A549 (cell line): ENCODE measurements at regions not wholly inside any gene's neighbourhood (a gene's known extent, or its start where the extent isn't known, plus 50 kb on each side); places are given as distances from the start of the nearest gene placed in this dataset.

ENCODE experiments used
- CEBPB ChIP-seq, 2 experiments: fragments of >200 bp in 1 of 2; sonication (Bioruptor Twin) in 1 of 2; formaldehyde crosslinking in 1 of 2; IDR thresholded peaks; 2 replicates each; pipeline ENCODE4 v1.6.1; 2012 to 2016
- EP300 ChIP-seq, 2 experiments: fragments of >200 bp; sonication (Bioruptor Twin); formaldehyde crosslinking; IDR thresholded peaks; 2 replicates in 1 of 2; 3 replicates in 1 of 2; pipeline ENCODE4 v1.6.1; 2016 to 2017
- FOSB ChIP-seq: fragments of 250-450 bp; sonication (Bioruptor Pico); IDR thresholded peaks from 2 replicates; pipeline ENCODE4 v1.5.0; 2020; ENCODE audit warnings: mild to moderate bottlenecking, moderate library complexity
- FOSL2 ChIP-seq, 2 experiments: fragments of 450-650 bp in 1 of 2; fragments of >200 bp in 1 of 2; sonication (Bioruptor Twin) in 1 of 2; formaldehyde crosslinking; IDR thresholded peaks; 2 replicates each; pipeline versions ENCODE4 v1.5.0 to v1.6.1; 2016 to 2020; ENCODE audit warnings: mild to moderate bottlenecking in 1 of 2, moderate library complexity in 1 of 2
- GATA3 ChIP-seq: IDR thresholded peaks from 2 replicates; pipeline ENCODE4 v1.6.1; 2012; ENCODE audit warnings: borderline replicate concordance
- POLR2A ChIP-seq: IDR thresholded peaks from 2 replicates; pipeline ENCODE4 v1.6.1; 2012; ENCODE audit warnings: mild to moderate bottlenecking, low read length
- RAD21 ChIP-seq, 2 experiments: fragments of >200 bp in 1 of 2; sonication (Bioruptor Twin) in 1 of 2; formaldehyde crosslinking in 1 of 2; IDR thresholded peaks in 1 of 2; conservative IDR thresholded peaks in 1 of 2; 2 replicates in 1 of 2; 3 replicates in 1 of 2; pipeline ENCODE4 v1.6.1; 2012 to 2018; ENCODE audit warnings: inconsistent platforms in 1 of 2
- RFX5 ChIP-seq: fragments of 450-650 bp; IDR thresholded peaks from 2 replicates; pipeline ENCODE4 v1.7.1; 2014; ENCODE audit warnings: antibody characterized with exemption, mild to moderate bottlenecking, moderate library complexity
- SMC3 ChIP-seq: fragments of >200 bp; sonication (Bioruptor Twin); formaldehyde crosslinking; IDR thresholded peaks from 3 replicates; pipeline ENCODE4 v1.6.1; 2018; ENCODE audit warnings: inconsistent platforms
- SREBF2 ChIP-seq: fragments of 450-650 bp; IDR thresholded peaks from 2 replicates; pipeline ENCODE4 v1.6.1; 2014; ENCODE audit warnings: mild to moderate bottlenecking, moderate library complexity
- TF ChIP-seq, protein P1 (sequence below): fragments of >200 bp; sonication (Bioruptor Twin); formaldehyde crosslinking; IDR thresholded peaks from 3 replicates; pipeline ENCODE4 v1.5.1; 2016
- TF ChIP-seq, protein P2 (sequence below): fragments of >200 bp; sonication (Bioruptor Twin); formaldehyde crosslinking; IDR thresholded peaks from 2 replicates; pipeline ENCODE4 v1.6.1; 2016
- TF ChIP-seq, protein P3 (sequence below): IDR thresholded peaks from 2 replicates; pipeline ENCODE4 v1.6.1; 2012
- TF ChIP-seq, protein P4 (sequence below): fragments of 150-350 bp; IDR thresholded peaks from 2 replicates; pipeline ENCODE4 v1.6.1; 2014; ENCODE audit warnings: low read depth, mild to moderate bottlenecking, low read length

DNA sequence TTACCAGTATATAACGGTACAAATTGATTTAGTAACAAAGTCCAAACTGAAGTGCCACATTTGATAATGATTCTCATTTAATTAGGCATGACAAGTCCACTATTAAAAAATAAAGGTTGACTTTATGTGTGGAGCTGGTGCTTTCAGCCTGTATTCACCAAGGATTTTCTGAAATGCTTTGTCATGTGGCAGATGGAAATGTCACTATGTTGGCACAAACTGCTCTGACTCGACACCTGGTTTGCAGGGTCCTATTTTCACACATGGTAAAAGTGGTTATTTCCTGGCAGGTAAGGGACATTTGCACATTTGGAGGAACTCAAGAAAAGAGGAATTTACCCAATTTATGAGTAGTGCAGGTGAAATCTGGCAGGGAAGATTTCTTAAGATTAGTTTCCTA lies 572.6 kb upstream of the MDGA2 start:
- TF ChIP-seq, protein P1, sequence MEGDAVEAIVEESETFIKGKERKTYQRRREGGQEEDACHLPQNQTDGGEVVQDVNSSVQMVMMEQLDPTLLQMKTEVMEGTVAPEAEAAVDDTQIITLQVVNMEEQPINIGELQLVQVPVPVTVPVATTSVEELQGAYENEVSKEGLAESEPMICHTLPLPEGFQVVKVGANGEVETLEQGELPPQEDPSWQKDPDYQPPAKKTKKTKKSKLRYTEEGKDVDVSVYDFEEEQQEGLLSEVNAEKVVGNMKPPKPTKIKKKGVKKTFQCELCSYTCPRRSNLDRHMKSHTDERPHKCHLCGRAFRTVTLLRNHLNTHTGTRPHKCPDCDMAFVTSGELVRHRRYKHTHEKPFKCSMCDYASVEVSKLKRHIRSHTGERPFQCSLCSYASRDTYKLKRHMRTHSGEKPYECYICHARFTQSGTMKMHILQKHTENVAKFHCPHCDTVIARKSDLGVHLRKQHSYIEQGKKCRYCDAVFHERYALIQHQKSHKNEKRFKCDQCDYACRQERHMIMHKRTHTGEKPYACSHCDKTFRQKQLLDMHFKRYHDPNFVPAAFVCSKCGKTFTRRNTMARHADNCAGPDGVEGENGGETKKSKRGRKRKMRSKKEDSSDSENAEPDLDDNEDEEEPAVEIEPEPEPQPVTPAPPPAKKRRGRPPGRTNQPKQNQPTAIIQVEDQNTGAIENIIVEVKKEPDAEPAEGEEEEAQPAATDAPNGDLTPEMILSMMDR, result no peak
- TF ChIP-seq GATA3 (no peak), CEBPB (IDR thresholded peaks at IDR 0.05) (no peak), RAD21 (conservative IDR thresholded peaks at IDR 0.05 in 1 of 2, IDR thresholded peaks at IDR 0.05 in 1 of 2) (no peak), SMC3 (no peak), FOSB (CRISPR knock-in tag) (no peak), EP300 (IDR thresholded peaks at IDR 0.05) (no peak), RFX5 (no peak), FOSL2 (IDR thresholded peaks at IDR 0.05) (no peak), FOSL2 (CRISPR knock-in tag; IDR thresholded peaks at IDR 0.05) (no peak), POLR2A (no peak), SREBF2 (no peak)
- TF ChIP-seq, protein P2, sequence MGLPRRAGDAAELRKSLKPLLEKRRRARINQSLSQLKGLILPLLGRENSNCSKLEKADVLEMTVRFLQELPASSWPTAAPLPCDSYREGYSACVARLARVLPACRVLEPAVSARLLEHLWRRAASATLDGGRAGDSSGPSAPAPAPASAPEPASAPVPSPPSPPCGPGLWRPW, result no peak
- TF ChIP-seq, protein P3, sequence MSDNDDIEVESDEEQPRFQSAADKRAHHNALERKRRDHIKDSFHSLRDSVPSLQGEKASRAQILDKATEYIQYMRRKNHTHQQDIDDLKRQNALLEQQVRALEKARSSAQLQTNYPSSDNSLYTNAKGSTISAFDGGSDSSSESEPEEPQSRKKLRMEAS, result no peak
- TF ChIP-seq, protein P4, sequence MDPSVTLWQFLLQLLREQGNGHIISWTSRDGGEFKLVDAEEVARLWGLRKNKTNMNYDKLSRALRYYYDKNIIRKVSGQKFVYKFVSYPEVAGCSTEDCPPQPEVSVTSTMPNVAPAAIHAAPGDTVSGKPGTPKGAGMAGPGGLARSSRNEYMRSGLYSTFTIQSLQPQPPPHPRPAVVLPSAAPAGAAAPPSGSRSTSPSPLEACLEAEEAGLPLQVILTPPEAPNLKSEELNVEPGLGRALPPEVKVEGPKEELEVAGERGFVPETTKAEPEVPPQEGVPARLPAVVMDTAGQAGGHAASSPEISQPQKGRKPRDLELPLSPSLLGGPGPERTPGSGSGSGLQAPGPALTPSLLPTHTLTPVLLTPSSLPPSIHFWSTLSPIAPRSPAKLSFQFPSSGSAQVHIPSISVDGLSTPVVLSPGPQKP, result no peak
